Glutamatergic neuron (in vitro differentiated cells): ENCODE measurements at regions not wholly inside any gene's neighbourhood (a gene's known extent, or its start where the extent isn't known, plus 50 kb on each side); places are given as distances from the start of the nearest gene placed in this dataset.

Experiments used
- DNase-seq: peaks from one replicate; pipeline ENCODE4 v3.0.0; 2022
- H3K27ac Mint-ChIP-seq: one replicate; pipeline ENCODE4 v1.8.0; 2020; ENCODE audit warnings: mild to moderate bottlenecking, mixed read lengths, inconsistent platforms; ENCODE audit not compliant: unreplicated experiment
- H3K27me3 Mint-ChIP-seq: one replicate; pipeline ENCODE4 v1.8.0; 2020; ENCODE audit warnings: mild to moderate bottlenecking, moderate library complexity, mixed read lengths, inconsistent platforms; ENCODE audit not compliant: unreplicated experiment
- H3K36me3 Mint-ChIP-seq: one replicate; pipeline ENCODE4 v1.8.0; 2020; ENCODE audit warnings: mild to moderate bottlenecking, mixed read lengths, inconsistent platforms; ENCODE audit not compliant: unreplicated experiment
- H3K4me1 Mint-ChIP-seq: one replicate; pipeline ENCODE4 v1.8.0; 2020; ENCODE audit warnings: mild to moderate bottlenecking, low read depth, mixed read lengths, inconsistent platforms; ENCODE audit not compliant: unreplicated experiment
- H3K4me3 Mint-ChIP-seq: one replicate; pipeline ENCODE4 v1.8.0; 2020; ENCODE audit warnings: mild to moderate bottlenecking, mixed read lengths, inconsistent platforms; ENCODE audit not compliant: unreplicated experiment
- H3K9me3 Mint-ChIP-seq: one replicate; pipeline ENCODE4 v1.8.0; 2020; ENCODE audit warnings: mild to moderate bottlenecking, moderate library complexity, mixed read lengths, inconsistent platforms; ENCODE audit not compliant: unreplicated experiment
- TF ChIP-seq, protein P1 (sequence below): fragments of 200-600 bp; sonication (generic); IDR thresholded peaks from one replicate; pipeline ENCODE4 v1.5.0; 2021; ENCODE audit not compliant: partially characterized antibody, unreplicated experiment

DNA sequence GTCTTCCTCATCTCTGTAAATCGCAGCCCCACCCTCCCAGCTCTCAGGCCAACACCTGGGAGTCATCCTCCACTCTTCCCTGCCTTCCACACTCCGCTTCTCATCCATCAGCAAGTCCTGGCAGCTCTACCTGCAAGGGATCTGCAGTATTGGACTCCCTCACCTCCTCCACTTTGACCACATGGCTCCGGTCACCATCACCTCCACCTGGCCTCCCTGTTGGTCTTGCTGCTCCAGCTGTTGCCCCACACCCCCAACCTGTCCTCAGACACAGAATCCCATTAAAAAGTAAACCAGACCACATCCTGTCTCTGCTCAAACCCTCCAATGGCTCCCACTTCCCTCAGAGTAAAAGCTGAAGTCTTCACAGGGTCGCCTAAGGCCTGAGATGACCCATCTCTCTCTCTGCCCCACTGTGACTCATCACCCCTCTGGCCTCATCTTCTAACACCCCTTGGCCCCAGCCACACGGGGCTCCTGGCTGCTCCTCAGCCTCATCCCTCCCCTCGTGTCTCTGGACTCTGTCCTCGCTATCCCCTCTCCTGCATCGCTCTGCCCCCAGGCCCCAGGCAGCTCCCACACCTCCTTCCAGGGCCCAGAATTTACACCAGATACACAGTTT, 185.1 kb upstream of the SULF2 start:
- Mint-ChIP-seq H3K9me3 (peaks cover 2% of the 10 kb centered on the region), H3K36me3 (no peaks in the 10 kb centered on the region), H3K27me3 (peaks cover 10% of the 10 kb centered on the region), H3K4me3 (no peak overlapping the region), H3K27ac (no peak overlapping the region), H3K4me1 (peaks cover 13% of the 10 kb centered on the region)
- no peak for DNase-seq
- TF ChIP-seq, protein P1, sequence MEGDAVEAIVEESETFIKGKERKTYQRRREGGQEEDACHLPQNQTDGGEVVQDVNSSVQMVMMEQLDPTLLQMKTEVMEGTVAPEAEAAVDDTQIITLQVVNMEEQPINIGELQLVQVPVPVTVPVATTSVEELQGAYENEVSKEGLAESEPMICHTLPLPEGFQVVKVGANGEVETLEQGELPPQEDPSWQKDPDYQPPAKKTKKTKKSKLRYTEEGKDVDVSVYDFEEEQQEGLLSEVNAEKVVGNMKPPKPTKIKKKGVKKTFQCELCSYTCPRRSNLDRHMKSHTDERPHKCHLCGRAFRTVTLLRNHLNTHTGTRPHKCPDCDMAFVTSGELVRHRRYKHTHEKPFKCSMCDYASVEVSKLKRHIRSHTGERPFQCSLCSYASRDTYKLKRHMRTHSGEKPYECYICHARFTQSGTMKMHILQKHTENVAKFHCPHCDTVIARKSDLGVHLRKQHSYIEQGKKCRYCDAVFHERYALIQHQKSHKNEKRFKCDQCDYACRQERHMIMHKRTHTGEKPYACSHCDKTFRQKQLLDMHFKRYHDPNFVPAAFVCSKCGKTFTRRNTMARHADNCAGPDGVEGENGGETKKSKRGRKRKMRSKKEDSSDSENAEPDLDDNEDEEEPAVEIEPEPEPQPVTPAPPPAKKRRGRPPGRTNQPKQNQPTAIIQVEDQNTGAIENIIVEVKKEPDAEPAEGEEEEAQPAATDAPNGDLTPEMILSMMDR = no peak

DNA sequence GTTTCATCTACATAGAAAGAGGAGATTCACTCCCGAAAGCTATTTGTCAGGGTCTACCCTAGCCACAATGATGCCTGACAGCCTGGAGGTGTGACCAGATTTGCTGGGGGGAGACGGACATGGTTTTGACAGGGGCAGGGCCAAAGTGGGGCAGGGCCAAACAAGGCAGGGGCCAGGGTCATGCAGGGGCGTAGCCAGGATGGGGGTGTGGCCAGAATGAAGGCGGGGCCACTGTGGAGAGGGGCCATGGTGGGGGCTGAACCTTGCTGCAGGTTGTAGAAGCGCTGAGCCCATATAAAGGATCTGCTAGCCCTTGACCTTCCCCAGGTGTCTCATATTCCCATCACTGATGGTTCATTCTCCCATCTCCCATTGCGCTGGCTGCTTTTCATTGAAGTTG, 184.1 kb upstream of the SULF2 start:
- peaks cover 13% of the 10 kb centered on the region for H3K4me1 Mint-ChIP-seq
- H3K27me3 Mint-ChIP-seq = peaks cover 9% of the 10 kb centered on the region
- no peak overlapping the region for H3K4me3 Mint-ChIP-seq
- TF ChIP-seq, protein P1 = no peak
- H3K9me3 Mint-ChIP-seq = peaks cover 2% of the 10 kb centered on the region
- H3K27ac Mint-ChIP-seq = no peak overlapping the region
- no peak for DNase-seq
- H3K36me3 Mint-ChIP-seq = no peaks in the 10 kb centered on the region

DNA sequence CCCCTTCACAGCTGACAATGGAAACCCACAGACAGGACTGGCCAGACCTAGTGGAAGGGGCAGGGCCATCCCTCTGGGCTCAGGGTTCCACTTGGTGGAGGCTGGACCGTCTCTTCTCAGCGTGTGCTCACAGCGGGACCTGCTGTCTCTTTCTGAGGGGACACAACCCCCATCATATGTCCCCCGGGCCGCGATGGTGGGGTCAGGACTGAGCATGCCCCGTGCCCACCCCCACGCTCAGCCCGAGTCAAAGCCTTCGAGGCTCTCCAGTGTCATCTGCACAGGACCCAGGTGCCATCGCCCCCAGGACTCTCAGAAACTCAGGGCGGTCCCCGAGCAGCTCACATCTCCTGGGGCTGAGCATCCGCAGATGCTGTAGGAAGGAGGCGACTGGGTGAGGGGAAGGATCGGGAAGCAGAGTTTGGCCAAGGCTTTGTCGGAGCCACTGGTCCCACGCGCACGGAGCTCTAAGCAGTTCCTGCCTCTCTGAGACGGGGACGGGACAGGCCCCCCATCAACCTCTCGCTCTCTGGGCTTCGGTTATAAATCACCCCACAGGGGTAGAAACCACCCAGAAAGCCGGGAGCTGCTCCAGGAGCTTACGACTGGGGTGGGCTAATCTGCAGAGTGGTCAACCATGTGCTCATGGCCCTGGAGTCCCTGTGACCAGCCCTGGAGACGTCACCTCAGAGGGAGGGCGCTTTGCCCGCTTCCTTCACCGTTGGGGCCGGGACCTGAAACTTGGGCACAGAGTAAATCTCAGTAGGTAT, 183.4 kb upstream of the SULF2 start:
- peaks cover 13% of the 10 kb centered on the region for H3K4me1 Mint-ChIP-seq
- TF ChIP-seq, protein P1 = no peak
- H3K27ac Mint-ChIP-seq = no peak overlapping the region
- H3K27me3 Mint-ChIP-seq = peaks cover 9% of the 10 kb centered on the region
- no peak for DNase-seq
- H3K4me3 Mint-ChIP-seq = no peak overlapping the region
- H3K36me3 Mint-ChIP-seq = no peaks in the 10 kb centered on the region
- H3K9me3 Mint-ChIP-seq = peaks cover 2% of the 10 kb centered on the region

- Mint-ChIP-seq H3K4me1 (no peaks in the 10 kb centered on the region), H3K27ac (no peak overlapping the region), H3K27me3 (peaks cover 3% of the 10 kb centered on the region), H3K36me3 (peaks cover 4% of the 10 kb centered on the region), H3K4me3 (no peak overlapping the region), H3K9me3 (peaks cover 2% of the 10 kb centered on the region)
- TF ChIP-seq, protein P1 = no peak
- no peak for DNase-seq
These were observed 178.9 kb upstream of the SULF2 start for GRCh38 chr20:47964149-47964548.

GRCh38 chr20:47963022-47963421, 177.7 kb upstream of the SULF2 start:
- H3K4me3 Mint-ChIP-seq = no peak overlapping the region
- peaks cover 4% of the 10 kb centered on the region for H3K36me3 Mint-ChIP-seq
- DNase-seq = no peak
- TF ChIP-seq, protein P1 = no peak
- H3K27ac Mint-ChIP-seq = no peak overlapping the region
- H3K27me3 Mint-ChIP-seq = peaks cover 3% of the 10 kb centered on the region
- peaks cover 2% of the 10 kb centered on the region for H3K9me3 Mint-ChIP-seq
- no peaks in the 10 kb centered on the region for H3K4me1 Mint-ChIP-seq
